ENCODE measurements at regions not wholly inside any gene's neighbourhood (a gene's known extent, or its start where the extent isn't known, plus 50 kb on each side); places are given as distances from the start of the nearest gene placed in this dataset.

GRCh38 chr10:111452153-111452552 is 375.3 kb downstream of the ADRA2A start:
- DNase-seq (ENCODE audit: low spot score): no peak

- no peak for DNase-seq (ENCODE audit: low spot score)
These were observed 379.1 kb downstream of the ADRA2A start for GRCh38 chr10:111455776-111456426.

GRCh38 chr10:111458256-111458655 is 381.4 kb downstream of the ADRA2A start:
- DNase-seq (ENCODE audit: low spot score): no peak

GRCh38 chr10:111459967-111460366 is 383.1 kb downstream of the ADRA2A start:
- DNase-seq (ENCODE audit: low spot score): no peak

- no peak for DNase-seq (ENCODE audit: low spot score)
These were observed 395.6 kb downstream of the ADRA2A start for GRCh38 chr10:111472445-111472844.

- no peak for DNase-seq (ENCODE audit: low spot score)
These were observed 396.5 kb downstream of the ADRA2A start for GRCh38 chr10:111473361-111473760.

GRCh38 chr10:111474786-111475185 is 398.0 kb downstream of the ADRA2A start:
- no peak for DNase-seq (ENCODE audit: low spot score)

- DNase-seq (ENCODE audit: low spot score): no peak
These were observed 398.9 kb downstream of the ADRA2A start for GRCh38 chr10:111475720-111476119.

- DNase-seq (ENCODE audit: low spot score): no peak
These were observed 401.8 kb downstream of the ADRA2A start for GRCh38 chr10:111478651-111479050.

- no peak for DNase-seq (ENCODE audit: low spot score)
These were observed 403.1 kb downstream of the ADRA2A start for GRCh38 chr10:111479966-111480365.

- DNase-seq (ENCODE audit: low spot score): no peak
These were observed 404.5 kb downstream of the ADRA2A start for GRCh38 chr10:111481261-111481826.

GRCh38 chr10:111481866-111482265 is 405.0 kb downstream of the ADRA2A start:
- no peak for DNase-seq (ENCODE audit: low spot score)

- no peak for DNase-seq (ENCODE audit: low spot score)
These were observed 405.9 kb downstream of the ADRA2A start for GRCh38 chr10:111482621-111483216.

GRCh38 chr10:111485767-111486166 is 408.9 kb downstream of the ADRA2A start:
- DNase-seq (ENCODE audit: low spot score): no peak

GRCh38 chr10:111486346-111486745 is 409.5 kb downstream of the ADRA2A start:
- DNase-seq (ENCODE audit: low spot score): no peak

GRCh38 chr10:111488668-111489067 is 411.8 kb downstream of the ADRA2A start:
- DNase-seq (ENCODE audit: low spot score): no peak

- DNase-seq (ENCODE audit: low spot score): no peak
These were observed 414.3 kb downstream of the ADRA2A start for GRCh38 chr10:111491154-111491553.

GRCh38 chr10:111493024-111493625 is 416.3 kb downstream of the ADRA2A start:
- DNase-seq (ENCODE audit: low spot score): no peak

GRCh38 chr10:111498560-111498959 is 421.7 kb downstream of the ADRA2A start:
- DNase-seq (ENCODE audit: low spot score): no peak

GRCh38 chr10:111504376-111504775 is 427.5 kb downstream of the ADRA2A start:
- no peak for DNase-seq (ENCODE audit: low spot score)

- no peak for DNase-seq (ENCODE audit: low spot score)
These were observed 429.6 kb downstream of the ADRA2A start for GRCh38 chr10:111506266-111507034.

- no peak for DNase-seq (ENCODE audit: low spot score)
These were observed 434.9 kb downstream of the ADRA2A start for GRCh38 chr10:111511751-111512150.

GRCh38 chr10:111515264-111515663 is 438.4 kb downstream of the ADRA2A start:
- DNase-seq (ENCODE audit: low spot score): no peak

All from kidney capillary endothelial cell (primary cell).